ENCODE measurements at regions not wholly inside any gene's neighbourhood (a gene's known extent, or its start where the extent isn't known, plus 50 kb on each side); places are given as distances from the start of the nearest gene placed in this dataset.

- in situ Hi-C loops (cut with HindIII; ENCODE audit: low sequenced_read_pairs), result no loop called here
- no peak for DNase-seq (ENCODE audit: low read depth)
- no peak for TF ChIP-seq CTCF (IDR thresholded peaks at IDR 0.05; ENCODE audit: low read depth, low read length, missing control alignments)
- no peak overlapping the region for H3K4me3 ChIP-seq (ENCODE audit: low read depth, low read length)
Measured at GRCh38 chr9:84207491-84207951, 133.0 kb downstream of the SLC28A3 start.

DNA sequence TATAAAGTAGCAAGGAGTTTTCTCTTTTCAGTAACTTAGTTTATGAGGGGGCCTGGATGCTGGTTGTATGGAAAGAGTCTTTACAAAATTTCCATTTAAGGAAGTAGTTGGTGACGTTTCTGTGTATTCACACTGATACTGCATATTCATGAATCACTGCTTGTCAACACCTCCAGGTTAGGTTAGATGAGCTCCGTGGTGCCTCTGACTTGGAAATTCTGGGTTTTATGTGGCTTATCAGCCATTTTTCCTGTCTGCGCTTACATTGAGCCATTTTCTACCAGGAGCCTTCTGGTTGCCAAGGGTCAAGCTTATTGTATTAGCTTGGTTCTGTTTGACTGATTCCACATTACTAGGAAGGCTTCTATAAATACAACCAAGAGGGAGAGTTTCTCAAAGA lies 128.3 kb downstream of the SLC28A3 start:
- H3K4me3 ChIP-seq (ENCODE audit: low read depth, low read length), result no peak overlapping the region
- no peak for TF ChIP-seq CTCF (IDR thresholded peaks at IDR 0.05; ENCODE audit: low read depth, low read length, missing control alignments)
- in situ Hi-C loops (cut with HindIII; ENCODE audit: low sequenced_read_pairs), result no loop called here
- no peak for DNase-seq (ENCODE audit: low read depth)

DNA sequence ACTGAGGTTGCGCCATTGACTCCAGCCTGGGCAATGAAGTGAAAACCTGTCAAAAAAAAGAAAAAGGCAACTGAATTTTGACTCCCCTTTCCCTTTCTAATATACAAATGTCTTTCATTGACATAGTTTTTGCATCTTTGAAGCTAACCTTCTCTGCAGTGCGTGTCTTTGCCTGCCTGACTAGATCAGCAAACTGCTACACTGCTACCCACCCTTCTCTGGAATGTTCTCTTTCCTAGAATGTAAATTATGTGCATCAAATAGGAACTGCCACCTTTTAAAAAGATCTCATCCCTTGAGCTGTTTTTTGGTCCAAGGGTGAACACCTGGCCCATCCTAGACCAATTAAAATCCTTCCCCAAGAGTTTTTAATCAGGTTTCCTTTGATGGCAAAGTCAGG lies 127.6 kb downstream of the SLC28A3 start:
- in situ Hi-C loops (cut with HindIII; ENCODE audit: low sequenced_read_pairs), result no loop called here
- no peak for DNase-seq (ENCODE audit: low read depth)
- H3K4me3 ChIP-seq (ENCODE audit: low read depth, low read length), result no peak overlapping the region
- no peak for TF ChIP-seq CTCF (IDR thresholded peaks at IDR 0.05; ENCODE audit: low read depth, low read length, missing control alignments)

GRCh38 chr9:84216151-84216550 lies 124.4 kb downstream of the SLC28A3 start:
- in situ Hi-C loops (cut with HindIII; ENCODE audit: low sequenced_read_pairs), result no loop called here
- no peak for TF ChIP-seq CTCF (IDR thresholded peaks at IDR 0.05; ENCODE audit: low read depth, low read length, missing control alignments)
- H3K4me3 ChIP-seq (ENCODE audit: low read depth, low read length), result no peak overlapping the region
- no peak for DNase-seq (ENCODE audit: low read depth)

GRCh38 chr9:84218322-84218721 lies 122.2 kb downstream of the SLC28A3 start:
- H3K4me3 ChIP-seq (ENCODE audit: low read depth, low read length), result no peak overlapping the region
- no peak for TF ChIP-seq CTCF (IDR thresholded peaks at IDR 0.05; ENCODE audit: low read depth, low read length, missing control alignments)
- DNase-seq (ENCODE audit: low read depth), result no peak
- in situ Hi-C loops (cut with HindIII; ENCODE audit: low sequenced_read_pairs), result no loop called here

DNA sequence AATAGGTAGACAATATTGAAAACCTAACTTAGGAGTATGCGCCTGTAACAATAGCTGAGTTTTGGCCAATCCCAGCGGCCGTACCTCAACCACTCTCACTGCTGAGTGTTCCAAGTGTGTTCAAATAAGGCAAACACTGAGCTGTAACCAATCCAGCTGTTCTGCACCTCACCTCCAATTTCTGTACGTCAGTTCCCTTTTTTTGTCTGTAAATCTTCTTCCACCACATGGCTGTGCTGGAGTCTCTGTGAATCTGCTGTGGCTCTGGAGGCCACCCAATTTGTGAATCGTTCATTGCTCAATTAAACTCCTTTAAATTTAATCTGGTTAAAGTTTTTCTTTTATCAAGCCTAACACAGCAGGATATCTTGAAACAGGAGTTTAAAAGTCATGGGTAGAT lies 116.3 kb downstream of the SLC28A3 start:
- H3K4me3 ChIP-seq (ENCODE audit: low read depth, low read length), result no peak overlapping the region
- in situ Hi-C loops (cut with HindIII; ENCODE audit: low sequenced_read_pairs), result no loop called here
- no peak for DNase-seq (ENCODE audit: low read depth)
- no peak for TF ChIP-seq CTCF (IDR thresholded peaks at IDR 0.05; ENCODE audit: low read depth, low read length, missing control alignments)
